HepG2 (cell line): ENCODE measurements at regions not wholly inside any gene's neighbourhood (a gene's known extent, or its start where the extent isn't known, plus 50 kb on each side); places are given as distances from the start of the nearest gene placed in this dataset.

ENCODE experiments used
- ATAC-seq: fragments of 200-7000 bp; cut with Tn5 transposase; 3 replicates; pipeline ENCODE4 v1.9.1; 2020; ENCODE audit warnings: mild to moderate bottlenecking, moderate library complexity
- BruUV-seq: library from RNA; stranded (reverse); fragments of 400-500 nt; replicated peaks from 2 replicates; lab custom pipeline; 2021; lab: Mats Ljungman, UMichigan
- CTCF ChIA-PET: fragments of 300-600 bp; formaldehyde crosslinking; extraction: SDS; loops from one replicate; lab custom pipeline; 2021; ENCODE audit warnings: low total read pairs, inconsistent platforms, low intra/inter-chr PET ratio; lab: Yijun Ruan, JAX
- POLR2A ChIA-PET: fragments of 350-600 bp; sonication (Branson Sonifier 250); formaldehyde crosslinking; loops from one replicate; lab custom pipeline; 2020; ENCODE audit warnings: antibody characterized with exemption, inconsistent platforms; lab: Yijun Ruan, JAX
- DNase-seq: peaks from one replicate; pipeline ENCODE4 v3.0.0-alpha.2; 2015; ENCODE audit warnings: low spot score
- FAIRE-seq: peaks from 3 replicates; lab custom pipeline; 2011; peaks lifted over from hg19 to GRCh38; lab: Jason Lieb, UNC
- H2AFZ ChIP-seq: one replicate; pipeline ENCODE4 v1.6.1; 2011; ENCODE audit warnings: low read length, inconsistent platforms
- H3K27ac ChIP-seq: fragments of 300-600 bp; 3 replicates; pipeline ENCODE4 v1.8.0; 2011; ENCODE audit warnings: mixed run types, mild to moderate bottlenecking, mixed read lengths, low read length, inconsistent platforms; ENCODE audit not compliant: insufficient read depth; ENCODE audit errors: extremely low read length
- H3K27me3 ChIP-seq, 2 experiments: fragments of 200-600 bp in 1 of 2; 2 replicates in 1 of 2; 3 replicates in 1 of 2; pipeline versions ENCODE4 v1.6.0 to v1.8.0; 2011; ENCODE audit warnings: low read length in 2 of 2, mild to moderate bottlenecking in 2 of 2, moderate library complexity in 2 of 2, inconsistent platforms in 1 of 2; ENCODE audit not compliant: insufficient read depth in 2 of 2, control insufficient read depth in 1 of 2
- H3K36me3 ChIP-seq, 2 experiments: fragments of 200-600 bp in 1 of 2; replicated peaks in 1 of 2; 2 replicates in 1 of 2; 3 replicates in 1 of 2; pipeline versions ENCODE4 v1.5.1 to v1.8.0; 2011; ENCODE audit warnings: low read length in 2 of 2, inconsistent platforms in 1 of 2; ENCODE audit not compliant: insufficient read depth in 2 of 2, control insufficient read depth in 1 of 2
- H3K4me1 ChIP-seq: 2 replicates; pipeline ENCODE4 v1.5.1; 2012; ENCODE audit warnings: low read length, inconsistent platforms; ENCODE audit not compliant: insufficient read depth
- H3K4me2 ChIP-seq: 2 replicates; pipeline ENCODE4 v1.6.0; 2011; ENCODE audit warnings: low read depth, low read length, inconsistent platforms
- H3K4me3 ChIP-seq, 3 experiments: fragments of 200-600 bp in 1 of 3; sonication (generic), shearing (Covaris generic) in 1 of 3; replicated peaks in 1 of 3; 2 replicates each; pipeline ENCODE4 v1.5.1; 2011 to 2016; ENCODE audit warnings: low read length in 3 of 3, inconsistent platforms in 2 of 3, low read depth in 2 of 3, mild to moderate bottlenecking in 2 of 3, control low read depth in 1 of 3, mixed read lengths in 1 of 3; ENCODE audit not compliant: insufficient read depth in 1 of 3
- H3K79me2 ChIP-seq: one replicate; pipeline ENCODE4 v1.6.1; 2011; ENCODE audit warnings: low read length, inconsistent platforms; ENCODE audit not compliant: insufficient read depth
- H3K9ac ChIP-seq: 2 replicates; pipeline ENCODE4 v1.6.0; 2011; ENCODE audit warnings: mild to moderate bottlenecking, low read depth, low read length, inconsistent platforms; ENCODE audit not compliant: insufficient read depth
- H3K9me3 ChIP-seq: 2 replicates; pipeline ENCODE4 v1.5.1; 2012; ENCODE audit warnings: mild to moderate bottlenecking, low read length
- H4K20me1 ChIP-seq: 2 replicates; pipeline ENCODE4 v1.6.0; 2011; ENCODE audit warnings: inconsistent platforms, mild to moderate bottlenecking, low read length, moderate library complexity; ENCODE audit not compliant: insufficient read depth
- MAZ ChIP-seq, 2 experiments: sonication (generic) in 1 of 2; formaldehyde crosslinking in 1 of 2; IDR thresholded peaks; 2 replicates each; pipeline versions ENCODE4 v1.5.0 to v1.6.1; 2012 to 2020; ENCODE audit warnings: low read depth in 2 of 2, mild to moderate bottlenecking in 2 of 2, borderline replicate concordance in 1 of 2, improper control_type of control experiment in 1 of 2, low read length in 1 of 2, missing genetic modification reagents in 1 of 2, moderate library complexity in 1 of 2
- NCOA2 ChIP-seq: sonication (generic); formaldehyde crosslinking; IDR thresholded peaks from 2 replicates; pipeline ENCODE4 v1.8.0; 2022; ENCODE audit warnings: inconsistent platforms
- ZBTB7B ChIP-seq: sonication (generic); formaldehyde crosslinking; IDR thresholded peaks from 2 replicates; pipeline ENCODE4 v1.4.0; 2020; ENCODE audit warnings: missing genetic modification reagents
- ZNF781 ChIP-seq: sonication (generic); formaldehyde crosslinking; IDR thresholded peaks from 2 replicates; pipeline ENCODE4 v1.5.1; 2020; ENCODE audit warnings: borderline replicate concordance, mild to moderate bottlenecking, missing genetic modification reagents; ENCODE audit errors: not compliant biosample characterization
- in situ Hi-C: cut with HindIII; loops from 2 replicates; pipeline ENCODE4 v1.10.0; 2017; ENCODE audit warnings: low pct_unique_long_range_greater_than_20kb; ENCODE audit not compliant: extremely low pct_ligation_motif_present
- intact Hi-C: fragments of 100-400 bp; cut with micrococcal nuclease; formaldehyde crosslinking; loops from one replicate; pipeline ENCODE4 v1.10.0; 2022; ENCODE audit not compliant: unreplicated experiment
- TF ChIP-seq, protein P1 (sequence below): sonication (generic); formaldehyde crosslinking; IDR thresholded peaks from one replicate; pipeline ENCODE4 v1.5.1; 2020; ENCODE audit warnings: mild to moderate bottlenecking, missing genetic modification reagents; ENCODE audit errors: not compliant biosample characterization
- TF ChIP-seq, protein P2 (sequence below), 2 experiments: fragments of 450-650 bp in 1 of 2; sonication (generic) in 1 of 2; formaldehyde crosslinking; IDR thresholded peaks; 2 replicates each; pipeline versions ENCODE4 v1.5.0 to v1.8.0; 2020 to 2022; ENCODE audit warnings: mild to moderate bottlenecking in 1 of 2, missing genetic modification reagents in 1 of 2
- TF ChIP-seq, protein P3 (sequence below): sonication (generic); formaldehyde crosslinking; IDR thresholded peaks from 2 replicates; pipeline ENCODE4 v1.5.1; 2020; ENCODE audit warnings: missing genetic modification reagents, mild to moderate bottlenecking, borderline replicate concordance

DNA sequence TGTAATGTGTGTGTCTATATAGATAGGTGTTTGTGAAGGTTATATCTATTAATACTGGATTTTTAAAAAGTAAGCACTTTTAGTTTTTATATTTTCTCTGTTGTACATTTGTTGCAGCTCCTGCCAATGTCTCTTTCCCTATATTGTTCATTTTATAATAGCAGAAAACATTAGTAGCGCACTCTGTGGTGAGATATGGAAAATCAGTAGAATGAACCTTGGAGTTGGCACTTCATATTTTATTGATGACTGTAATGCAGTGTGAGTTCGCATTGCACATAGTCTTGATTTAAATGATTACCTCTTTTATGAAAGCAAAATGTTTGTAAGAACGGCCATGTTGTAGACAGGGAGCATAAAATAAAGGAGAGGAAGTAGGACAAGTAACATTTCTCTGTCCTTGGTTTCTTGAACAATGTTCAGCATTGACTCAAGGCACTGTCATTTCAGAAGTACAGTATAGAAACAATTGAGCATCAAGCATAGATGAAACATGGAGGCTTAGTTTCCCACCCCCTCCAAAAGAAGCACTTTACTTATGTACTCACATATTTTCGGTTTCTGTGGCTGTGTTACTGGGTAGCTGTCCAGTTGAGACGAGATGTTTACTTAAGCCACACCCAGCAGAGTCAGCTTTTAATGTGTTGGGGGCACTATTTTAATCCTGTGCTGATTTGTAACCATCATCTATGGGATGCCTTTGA is 74.0 kb downstream of the TANC2 start (continued):
- TF ChIP-seq, protein P1, sequence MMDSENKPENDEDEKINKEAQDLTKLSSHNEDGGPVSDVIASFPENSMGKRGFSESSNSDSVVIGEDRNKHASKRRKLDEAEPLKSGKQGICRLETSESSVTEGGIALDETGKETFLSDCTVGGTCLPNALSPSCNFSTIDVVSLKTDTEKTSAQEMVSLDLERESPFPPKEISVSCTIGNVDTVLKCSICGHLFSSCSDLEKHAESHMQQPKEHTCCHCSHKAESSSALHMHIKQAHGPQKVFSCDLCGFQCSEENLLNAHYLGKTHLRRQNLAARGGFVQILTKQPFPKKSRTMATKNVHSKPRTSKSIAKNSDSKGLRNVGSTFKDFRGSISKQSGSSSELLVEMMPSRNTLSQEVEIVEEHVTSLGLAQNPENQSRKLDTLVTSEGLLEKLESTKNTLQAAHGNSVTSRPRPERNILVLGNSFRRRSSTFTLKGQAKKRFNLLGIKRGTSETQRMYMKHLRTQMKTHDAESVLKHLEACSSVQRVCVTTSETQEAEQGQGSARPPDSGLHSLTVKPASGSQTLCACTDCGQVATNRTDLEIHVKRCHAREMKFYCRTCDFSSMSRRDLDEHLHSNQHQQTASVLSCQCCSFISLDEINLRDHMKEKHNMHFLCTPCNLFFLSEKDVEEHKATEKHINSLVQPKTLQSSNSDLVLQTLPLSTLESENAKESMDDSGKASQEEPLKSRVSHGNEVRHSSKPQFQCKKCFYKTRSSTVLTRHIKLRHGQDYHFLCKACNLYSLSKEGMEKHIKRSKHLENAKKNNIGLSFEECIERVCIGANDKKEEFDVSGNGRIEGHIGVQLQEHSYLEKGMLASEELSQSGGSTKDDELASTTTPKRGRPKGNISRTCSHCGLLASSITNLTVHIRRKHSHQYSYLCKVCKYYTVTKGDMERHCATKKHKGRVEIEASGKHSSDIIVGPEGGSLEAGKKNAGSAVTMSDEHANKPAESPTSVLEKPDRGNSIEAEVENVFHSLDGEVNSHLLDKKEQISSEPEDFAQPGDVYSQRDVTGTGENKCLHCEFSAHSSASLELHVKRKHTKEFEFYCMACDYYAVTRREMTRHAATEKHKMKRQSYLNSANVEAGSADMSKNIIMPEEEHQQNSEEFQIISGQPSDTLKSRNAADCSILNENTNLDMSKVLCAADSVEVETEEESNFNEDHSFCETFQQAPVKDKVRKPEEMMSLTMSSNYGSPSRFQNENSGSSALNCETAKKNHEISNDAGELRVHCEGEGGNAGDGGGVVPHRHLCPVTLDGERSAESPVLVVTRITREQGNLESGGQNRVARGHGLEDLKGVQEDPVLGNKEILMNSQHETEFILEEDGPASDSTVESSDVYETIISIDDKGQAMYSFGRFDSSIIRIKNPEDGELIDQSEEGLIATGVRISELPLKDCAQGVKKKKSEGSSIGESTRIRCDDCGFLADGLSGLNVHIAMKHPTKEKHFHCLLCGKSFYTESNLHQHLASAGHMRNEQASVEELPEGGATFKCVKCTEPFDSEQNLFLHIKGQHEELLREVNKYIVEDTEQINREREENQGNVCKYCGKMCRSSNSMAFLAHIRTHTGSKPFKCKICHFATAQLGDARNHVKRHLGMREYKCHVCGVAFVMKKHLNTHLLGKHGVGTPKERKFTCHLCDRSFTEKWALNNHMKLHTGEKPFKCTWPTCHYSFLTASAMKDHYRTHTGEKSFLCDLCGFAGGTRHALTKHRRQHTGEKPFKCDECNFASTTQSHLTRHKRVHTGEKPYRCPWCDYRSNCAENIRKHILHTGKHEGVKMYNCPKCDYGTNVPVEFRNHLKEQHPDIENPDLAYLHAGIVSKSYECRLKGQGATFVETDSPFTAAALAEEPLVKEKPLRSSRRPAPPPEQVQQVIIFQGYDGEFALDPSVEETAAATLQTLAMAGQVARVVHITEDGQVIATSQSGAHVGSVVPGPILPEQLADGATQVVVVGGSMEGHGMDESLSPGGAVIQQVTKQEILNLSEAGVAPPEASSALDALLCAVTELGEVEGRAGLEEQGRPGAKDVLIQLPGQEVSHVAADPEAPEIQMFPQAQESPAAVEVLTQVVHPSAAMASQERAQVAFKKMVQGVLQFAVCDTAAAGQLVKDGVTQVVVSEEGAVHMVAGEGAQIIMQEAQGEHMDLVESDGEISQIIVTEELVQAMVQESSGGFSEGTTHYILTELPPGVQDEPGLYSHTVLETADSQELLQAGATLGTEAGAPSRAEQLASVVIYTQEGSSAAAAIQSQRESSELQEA = no peak
- no peak for TF ChIP-seq MAZ (IDR thresholded peaks at IDR 0.05; ENCODE audit: borderline replicate concordance, low read depth, low read length)
- no peak for TF ChIP-seq MAZ (CRISPR knock-in tag; IDR thresholded peaks at IDR 0.05; ENCODE audit: low read depth)

DNA sequence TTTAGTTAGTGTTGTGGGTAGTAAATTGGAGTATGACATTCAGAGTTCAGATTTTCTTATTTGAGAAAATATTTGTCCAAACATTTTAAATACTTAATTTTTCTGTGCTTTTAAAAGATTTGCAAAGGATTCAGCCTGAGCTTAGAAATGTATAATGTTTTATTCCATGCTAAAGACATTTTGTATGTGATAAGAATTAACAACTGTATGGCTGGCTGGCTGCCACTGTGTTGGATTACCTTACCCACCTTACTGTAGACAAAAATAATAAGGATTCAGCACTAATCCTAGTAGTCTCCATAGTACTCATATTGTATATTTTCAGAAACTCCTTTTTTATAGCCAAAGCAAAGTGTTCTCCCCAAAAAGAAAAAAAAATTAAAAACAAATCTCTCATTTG is 74.8 kb downstream of the TANC2 start:
- BruUV-seq = no TSS peak
- no peaks in the 10 kb centered on the region for H3K9me3 ChIP-seq
- H3K4me2 ChIP-seq = no peak overlapping the region
- ChIA-PET POLR2A (no interaction called here), CTCF (no interaction called here)
- H3K9ac ChIP-seq = no peak overlapping the region
- TF ChIP-seq, protein P2, sequence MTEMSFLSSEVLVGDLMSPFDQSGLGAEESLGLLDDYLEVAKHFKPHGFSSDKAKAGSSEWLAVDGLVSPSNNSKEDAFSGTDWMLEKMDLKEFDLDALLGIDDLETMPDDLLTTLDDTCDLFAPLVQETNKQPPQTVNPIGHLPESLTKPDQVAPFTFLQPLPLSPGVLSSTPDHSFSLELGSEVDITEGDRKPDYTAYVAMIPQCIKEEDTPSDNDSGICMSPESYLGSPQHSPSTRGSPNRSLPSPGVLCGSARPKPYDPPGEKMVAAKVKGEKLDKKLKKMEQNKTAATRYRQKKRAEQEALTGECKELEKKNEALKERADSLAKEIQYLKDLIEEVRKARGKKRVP (CRISPR knock-in tag; IDR thresholded peaks at IDR 0.05) = no peak
- TF ChIP-seq ZNF781 (CRISPR knock-in tag) (no peak), ZBTB7B (CRISPR knock-in tag) (no peak), NCOA2 (no peak)
- TF ChIP-seq, protein P3, sequence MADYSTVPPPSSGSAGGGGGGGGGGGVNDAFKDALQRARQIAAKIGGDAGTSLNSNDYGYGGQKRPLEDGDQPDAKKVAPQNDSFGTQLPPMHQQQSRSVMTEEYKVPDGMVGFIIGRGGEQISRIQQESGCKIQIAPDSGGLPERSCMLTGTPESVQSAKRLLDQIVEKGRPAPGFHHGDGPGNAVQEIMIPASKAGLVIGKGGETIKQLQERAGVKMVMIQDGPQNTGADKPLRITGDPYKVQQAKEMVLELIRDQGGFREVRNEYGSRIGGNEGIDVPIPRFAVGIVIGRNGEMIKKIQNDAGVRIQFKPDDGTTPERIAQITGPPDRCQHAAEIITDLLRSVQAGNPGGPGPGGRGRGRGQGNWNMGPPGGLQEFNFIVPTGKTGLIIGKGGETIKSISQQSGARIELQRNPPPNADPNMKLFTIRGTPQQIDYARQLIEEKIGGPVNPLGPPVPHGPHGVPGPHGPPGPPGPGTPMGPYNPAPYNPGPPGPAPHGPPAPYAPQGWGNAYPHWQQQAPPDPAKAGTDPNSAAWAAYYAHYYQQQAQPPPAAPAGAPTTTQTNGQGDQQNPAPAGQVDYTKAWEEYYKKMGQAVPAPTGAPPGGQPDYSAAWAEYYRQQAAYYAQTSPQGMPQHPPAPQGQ = no peak
- no peaks in the 10 kb centered on the region for H3K36me3 ChIP-seq
- H3K79me2 ChIP-seq = no peaks in the 10 kb centered on the region
- H3K27ac ChIP-seq = no peak overlapping the region
- no peak overlapping the region for H3K4me3 ChIP-seq
- intact Hi-C loops (no loop called here), in situ Hi-C loops (no loop called here)
- no peak overlapping the region for H2AFZ ChIP-seq
- no peaks in the 10 kb centered on the region; a peak in 1 of 5 replicates for H3K27me3 ChIP-seq
- ATAC-seq (no peak), FAIRE-seq (no peak), DNase-seq (no peak)
- no peaks in the 10 kb centered on the region for H4K20me1 ChIP-seq
- no peaks in the 10 kb centered on the region for H3K4me1 ChIP-seq
